ENCODE measurements at regions not wholly inside any gene's neighbourhood (a gene's known extent, or its start where the extent isn't known, plus 50 kb on each side); places are given as distances from the start of the nearest gene placed in this dataset.

- no peak for TF ChIP-seq POLR2A (IDR thresholded peaks at IDR 0.05)
- no peak for TF ChIP-seq CTCF (IDR thresholded peaks at IDR 0.05)
Observed at GRCh38 chr7:96547371-96547811, 162.3 kb downstream of the SEM1 start.

All from Peyer's patch (tissue), 4 donors.